Activated CD4-positive, alpha-beta T cell treated with anti-CD3 and anti-CD28 coated beads, Interleukin-2, amount 50 U/mL, for 48 hours (primary cell): ENCODE measurements at regions not wholly inside any gene's neighbourhood (a gene's known extent, or its start where the extent isn't known, plus 50 kb on each side); places are given as distances from the start of the nearest gene placed in this dataset.

Experiments
- DNase-seq, 2 experiments: peaks; one replicate each; pipeline ENCODE4 v3.0.0-alpha.2; 2020

DNA sequence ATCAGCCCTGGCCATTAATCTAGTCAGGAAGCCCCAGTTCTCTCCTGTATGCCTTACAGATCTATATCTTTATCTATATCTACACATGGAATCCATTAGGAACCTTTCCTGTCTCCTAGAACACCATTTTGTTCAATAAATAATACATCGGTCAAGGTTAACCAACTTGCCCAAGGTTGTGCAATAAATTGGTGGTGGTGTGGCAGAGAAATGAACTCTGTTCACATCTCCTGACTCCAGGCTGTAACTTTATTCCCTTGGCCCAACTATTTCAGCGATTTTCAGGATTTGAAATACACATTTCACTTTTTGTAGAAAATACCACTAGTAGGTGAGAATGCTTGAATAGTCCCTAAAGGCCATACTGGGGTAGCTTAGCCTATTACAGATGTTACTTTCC is 712.5 kb upstream of the FZD8 start:
- no peak for DNase-seq

DNA sequence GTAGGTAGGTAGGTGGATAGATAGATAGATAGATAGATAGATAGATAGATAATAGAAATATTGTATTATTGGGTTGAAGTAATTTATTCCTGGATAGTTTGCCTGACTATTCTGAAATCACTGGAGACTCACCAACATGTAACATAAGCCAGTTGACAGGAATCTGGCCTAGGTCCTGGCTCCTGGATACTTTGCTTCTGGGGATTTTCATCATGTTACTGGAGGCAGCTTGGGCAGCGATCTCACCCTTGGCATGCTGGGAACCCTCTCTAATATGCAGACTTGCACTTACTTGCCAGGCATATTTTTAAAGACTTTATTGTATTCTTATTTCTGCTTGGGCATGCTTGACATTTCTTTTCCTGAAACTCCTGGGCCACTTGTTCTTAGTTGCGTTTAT is 709.1 kb upstream of the FZD8 start:
- DNase-seq, result no peak

DNA sequence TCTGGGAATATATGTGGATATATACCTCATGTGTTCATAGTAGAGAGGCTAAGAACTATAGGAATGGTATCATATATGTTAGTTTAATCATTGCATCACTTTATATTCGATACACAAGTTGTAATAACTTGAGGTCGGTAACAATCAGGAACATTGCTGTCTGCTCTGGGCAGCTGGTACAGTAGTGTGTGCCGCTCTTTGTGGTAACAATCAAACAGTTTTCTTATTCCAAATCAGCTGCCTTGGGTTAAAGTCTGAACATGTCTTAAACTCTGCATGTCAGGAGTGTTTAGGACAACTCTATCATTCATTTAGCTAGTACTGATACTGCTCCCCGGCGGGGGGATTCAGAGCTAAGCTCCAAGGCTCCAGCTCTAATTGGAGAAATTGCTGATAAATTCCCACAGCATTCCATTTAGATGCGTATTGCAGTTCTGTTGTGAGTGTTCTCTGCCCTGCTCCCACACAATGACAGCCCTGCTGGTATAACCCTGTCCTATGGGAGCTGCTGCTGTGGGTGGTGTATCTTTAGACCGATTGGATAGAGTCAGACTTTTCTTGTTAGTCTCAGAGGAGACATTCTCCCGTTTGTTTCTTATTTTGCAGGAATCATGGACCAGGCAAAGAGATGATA is 707.5 kb upstream of the FZD8 start:
- DNase-seq, result no peak

DNA sequence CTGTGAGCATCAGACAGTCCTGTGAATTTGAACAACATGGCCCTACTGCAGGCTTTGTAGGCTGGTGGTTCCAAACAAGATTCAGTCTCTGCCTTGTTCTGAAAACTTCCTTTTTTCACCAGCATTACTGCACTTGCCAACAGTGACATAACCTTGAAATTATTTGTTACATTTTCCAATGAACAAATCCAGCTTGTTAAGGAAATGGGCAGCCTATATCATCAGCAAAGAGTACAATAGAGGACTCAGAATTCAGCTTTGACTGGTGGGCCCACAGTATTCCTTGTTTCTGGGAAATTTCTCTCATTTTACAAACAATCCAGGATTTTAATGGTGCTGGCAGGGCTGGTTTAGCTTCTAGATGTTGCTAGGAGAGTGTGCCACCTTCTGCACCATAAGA is 703.7 kb upstream of the FZD8 start:
- no peak for DNase-seq

- no peak for DNase-seq
Observed at GRCh38 chr10:36345175-36345533, 703.1 kb upstream of the FZD8 start.

DNA sequence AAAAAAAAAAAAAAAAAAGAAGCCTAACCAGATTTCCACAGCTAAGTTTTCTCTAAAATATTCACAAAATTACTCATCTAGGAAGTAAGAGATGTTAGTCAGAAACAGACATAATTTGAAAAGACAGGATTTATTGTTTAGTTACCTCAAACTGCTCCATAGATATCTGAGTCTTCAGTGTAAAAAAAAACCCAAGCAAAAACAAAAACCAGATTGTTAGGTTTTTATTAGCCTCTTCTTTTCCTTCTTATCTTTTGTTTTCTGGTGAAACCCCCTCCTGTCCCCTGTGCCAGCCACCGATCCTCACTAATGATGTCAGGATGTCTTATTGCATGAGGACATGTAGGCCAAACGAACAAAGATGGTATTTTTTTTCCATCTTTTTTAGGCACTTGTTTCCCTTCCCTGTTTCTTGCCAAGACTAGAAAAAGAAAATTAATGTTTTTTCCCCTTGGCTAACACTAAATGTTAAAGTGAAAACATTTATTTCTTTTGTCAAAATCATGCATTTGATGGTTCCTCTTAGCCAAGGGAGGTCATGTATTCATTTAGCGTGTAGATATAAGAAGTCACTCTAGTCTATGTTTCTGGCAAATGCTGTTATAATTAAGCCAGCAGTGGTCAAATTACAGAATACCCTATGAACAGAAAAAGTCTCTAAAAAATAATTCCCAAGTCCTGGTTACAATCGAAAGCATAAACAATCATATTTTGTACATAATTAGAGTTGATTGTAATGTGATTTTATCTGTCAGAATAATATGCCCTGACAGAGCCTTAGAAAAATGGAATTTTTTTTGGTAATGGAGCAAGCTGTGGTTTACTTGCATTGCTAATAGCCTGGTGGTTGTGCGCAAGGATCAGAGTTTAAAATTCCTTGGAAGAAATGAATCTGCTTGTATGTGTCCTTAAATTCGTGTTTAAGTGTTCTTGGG is 702.4 kb upstream of the FZD8 start:
- no peak for DNase-seq

DNA sequence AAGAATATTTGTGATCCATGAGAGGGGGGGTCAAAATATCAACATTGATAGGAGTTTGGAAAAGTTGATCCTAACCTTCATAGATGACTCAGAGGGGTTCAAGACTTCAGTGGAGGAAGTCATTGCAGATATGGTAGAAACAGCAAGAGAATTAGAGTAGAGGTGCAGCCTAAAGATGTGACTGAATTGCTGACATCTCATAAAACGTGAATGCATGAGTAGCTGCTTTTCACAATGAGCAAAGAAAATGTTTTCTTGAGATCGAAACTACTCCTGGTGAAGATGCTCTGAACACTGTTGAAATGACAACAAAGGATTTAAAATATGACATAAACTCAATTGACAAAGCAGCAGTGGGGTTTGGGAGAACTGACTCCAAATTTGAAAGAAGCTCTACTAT is 700.7 kb upstream of the FZD8 start:
- DNase-seq, result no peak

DNA sequence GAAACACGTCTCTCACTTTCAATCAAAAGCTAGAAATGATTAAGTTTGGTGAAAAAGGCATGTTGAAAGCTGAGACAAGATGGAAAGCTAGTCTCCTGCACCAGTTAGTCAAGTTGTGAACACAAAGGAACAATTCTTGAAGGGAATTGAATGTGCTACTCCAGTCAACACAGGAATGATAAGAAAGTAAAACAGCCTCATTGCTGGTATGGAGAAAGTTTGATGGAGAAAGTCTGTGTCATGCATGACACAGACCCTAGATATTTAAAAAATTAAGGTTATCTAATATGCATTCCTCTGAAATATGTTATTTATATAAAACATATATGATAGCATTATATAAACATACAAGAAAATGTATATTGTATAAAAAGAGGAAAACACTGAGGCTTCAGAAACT is 699.4 kb upstream of the FZD8 start:
- DNase-seq, result no peak

DNA sequence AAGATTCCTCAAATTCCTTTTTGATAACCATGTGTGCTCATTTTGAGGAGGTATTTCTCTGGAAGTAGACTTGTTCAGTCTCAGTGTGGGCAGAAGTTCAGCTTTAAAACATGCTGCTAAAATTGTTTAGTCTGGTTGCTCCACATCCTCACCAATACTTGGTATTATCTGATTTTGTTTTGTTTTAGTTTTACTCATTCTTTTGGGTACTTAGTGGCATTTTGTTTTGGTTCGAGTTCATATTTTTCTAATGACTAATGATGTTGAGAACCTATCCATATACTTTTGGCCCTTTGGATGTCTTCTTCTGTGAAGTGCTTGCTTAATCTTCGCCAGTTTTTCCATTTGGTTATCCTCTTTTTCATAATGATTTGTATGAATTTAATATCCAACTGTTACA is 694.2 kb upstream of the FZD8 start:
- no peak for DNase-seq

DNA sequence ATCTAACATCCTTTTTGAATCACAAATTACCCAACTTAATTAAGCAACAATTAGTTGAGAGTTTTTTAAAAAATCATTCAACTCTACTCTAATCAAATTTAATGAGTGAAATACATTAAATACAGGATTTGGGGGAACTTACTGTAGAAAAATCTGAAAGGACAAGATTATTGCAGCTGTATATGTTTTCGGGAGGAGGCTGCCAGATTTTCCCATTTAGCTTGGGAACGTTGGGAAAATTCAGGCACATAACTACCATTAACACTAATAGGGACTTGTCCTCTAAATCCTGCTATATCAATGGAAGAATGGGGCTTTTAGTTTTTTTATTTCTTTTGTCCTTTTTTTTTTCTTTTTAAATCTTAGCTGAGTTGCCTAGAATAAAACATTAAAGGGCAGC is 691.4 kb upstream of the FZD8 start:
- DNase-seq, result no peak

DNA sequence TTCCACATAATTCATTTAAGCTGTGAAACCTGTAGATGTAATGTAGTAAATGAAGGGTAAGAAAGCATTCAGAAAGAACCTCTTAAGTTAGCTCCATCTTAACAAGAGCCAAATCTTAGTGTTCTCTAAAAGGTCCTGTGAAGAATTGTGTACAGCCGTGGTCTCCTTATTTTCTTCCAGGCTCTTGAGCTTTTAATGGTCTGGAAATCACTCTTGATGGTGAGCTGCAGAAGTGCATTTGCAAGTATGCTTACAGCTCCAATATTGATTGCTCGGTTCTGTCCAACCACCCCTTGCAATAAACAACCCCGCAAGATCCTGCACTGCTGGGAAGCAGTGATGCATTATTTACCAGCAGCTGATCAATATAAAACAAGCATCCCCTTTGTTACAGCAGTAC is 690.8 kb upstream of the FZD8 start:
- no peak for DNase-seq

DNA sequence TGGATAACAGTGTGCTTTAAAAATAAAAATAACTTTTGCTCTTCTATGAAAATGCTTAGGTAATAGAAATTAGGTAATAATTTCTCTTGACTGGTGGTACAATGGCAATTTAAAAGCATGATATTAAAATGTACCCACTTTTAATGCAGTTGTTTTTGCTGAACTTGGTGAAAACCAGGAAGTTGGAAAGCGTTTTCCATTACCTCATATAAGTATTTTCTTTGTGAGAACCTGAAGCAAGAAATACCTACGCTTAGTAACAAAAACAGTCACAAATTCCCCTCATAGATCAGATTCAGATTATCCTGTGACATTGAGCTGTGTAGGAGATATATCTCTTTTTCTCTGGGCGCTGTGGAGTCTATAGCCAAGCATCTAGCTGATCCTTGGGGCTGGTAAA is 689.0 kb upstream of the FZD8 start:
- no peak for DNase-seq

DNA sequence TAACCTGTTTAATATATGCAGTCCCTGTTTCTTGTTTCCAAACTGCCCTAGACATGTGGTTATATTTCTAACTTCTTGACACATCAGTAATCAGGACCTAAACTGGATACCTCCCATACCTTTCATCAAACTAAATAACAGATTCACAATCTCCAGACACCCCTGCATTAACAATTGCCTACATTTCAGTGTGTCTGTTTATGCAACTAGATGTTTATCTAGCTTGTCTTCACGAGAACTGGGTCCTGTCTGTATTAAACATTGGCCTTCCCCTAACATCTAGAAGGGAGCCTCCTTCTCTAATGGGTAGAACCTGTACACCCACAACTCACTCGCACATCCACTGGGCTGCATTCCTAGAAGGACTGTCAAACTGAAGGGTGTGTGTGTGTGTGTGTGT is 683.7 kb upstream of the FZD8 start:
- DNase-seq, result no peak

- no peak for DNase-seq
Observed at GRCh38 chr10:36324831-36325230, 682.7 kb upstream of the FZD8 start.

DNA sequence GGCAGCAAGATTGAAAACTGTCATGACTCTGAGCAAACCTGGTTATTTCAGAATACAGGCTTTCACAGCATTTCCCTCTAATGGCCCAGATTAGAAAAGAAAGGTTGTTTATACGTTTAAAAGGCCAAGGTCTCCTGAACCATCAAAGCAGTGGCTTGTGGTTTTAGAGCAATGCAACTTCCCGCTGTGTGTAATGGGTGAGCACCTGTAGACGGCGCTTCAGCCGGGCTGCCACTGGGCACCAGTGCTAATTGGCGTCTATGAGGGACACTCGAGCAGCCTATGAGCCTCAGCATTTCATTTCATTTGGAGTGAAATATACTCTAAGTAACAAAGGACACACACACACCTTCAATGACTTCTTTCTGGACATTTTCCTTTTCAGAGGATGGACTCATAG is 671.0 kb upstream of the FZD8 start:
- no peak for DNase-seq

DNA sequence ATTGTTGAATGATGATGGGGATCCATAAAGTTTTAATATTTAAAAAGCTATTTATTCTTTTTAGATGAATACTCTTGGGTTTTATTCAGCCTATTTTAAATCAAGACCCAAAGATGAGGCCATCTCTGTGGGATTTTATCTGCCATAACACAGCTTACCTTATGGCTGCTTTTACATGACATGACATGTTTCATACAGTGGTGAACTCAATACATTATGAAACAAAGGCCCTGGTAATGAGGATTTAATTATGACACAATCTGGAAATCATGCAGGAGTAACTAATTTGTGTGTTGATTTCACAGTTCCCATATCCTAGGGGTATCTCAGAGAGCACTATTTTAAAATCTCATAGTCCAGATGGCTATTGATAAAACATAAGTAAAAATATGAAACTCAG is 661.8 kb upstream of the FZD8 start:
- no peak for DNase-seq

GRCh38 chr10:36302086-36302485 is 660.0 kb upstream of the FZD8 start:
- DNase-seq, result no peak

DNA sequence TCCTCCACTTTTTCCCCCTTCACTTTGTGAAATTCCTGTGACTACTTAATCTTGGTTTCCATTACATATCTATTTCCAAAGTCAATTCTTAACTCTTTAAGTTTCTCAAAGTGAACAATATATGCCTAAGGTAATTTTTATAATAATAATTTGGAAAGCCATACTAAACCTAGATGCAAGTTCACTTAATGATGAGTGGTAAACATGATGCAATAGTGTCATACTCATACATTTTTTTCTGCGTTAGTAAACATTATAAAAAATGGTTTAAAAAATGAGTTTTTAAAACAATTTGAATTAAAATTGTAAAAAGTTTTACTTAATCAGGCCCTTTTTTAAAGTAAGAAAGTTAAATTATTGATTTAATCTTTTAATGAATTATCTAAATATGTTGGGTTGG is 659.4 kb upstream of the FZD8 start:
- no peak for DNase-seq

- no peak for DNase-seq
Observed at GRCh38 chr10:36301139-36301538, 659.0 kb upstream of the FZD8 start.

GRCh38 chr10:36283827-36284226 is 641.7 kb upstream of the FZD8 start:
- DNase-seq, result no peak

GRCh38 chr10:36281831-36282331 is 639.8 kb upstream of the FZD8 start:
- no peak for DNase-seq

GRCh38 chr10:36280890-36281499 is 638.9 kb upstream of the FZD8 start:
- DNase-seq, result no peak

DNA sequence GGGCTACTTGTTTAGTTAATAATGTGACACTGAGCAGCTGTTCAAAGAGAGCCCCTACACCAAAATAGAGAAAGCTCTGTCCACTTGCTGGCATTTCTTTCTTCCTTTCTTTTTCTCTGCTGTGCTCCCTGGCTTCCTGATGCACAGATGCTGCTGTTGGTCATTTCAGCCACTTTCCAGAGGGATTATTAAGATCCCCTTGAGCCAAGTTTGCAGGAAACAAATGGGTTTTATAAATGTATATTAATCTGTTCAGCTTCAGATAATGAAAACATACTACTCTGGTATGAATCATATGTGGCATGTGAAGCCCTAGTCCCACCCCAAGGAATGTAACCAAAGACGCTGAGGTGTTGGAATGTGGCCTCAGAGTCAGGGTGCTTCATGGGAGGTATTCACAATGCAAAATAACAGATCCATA is 638.2 kb upstream of the FZD8 start:
- DNase-seq, result no peak

- DNase-seq, result no peak
Observed at GRCh38 chr10:36278176-36278575, 636.1 kb upstream of the FZD8 start.
